ENCODE measurements at regions not wholly inside any gene's neighbourhood (a gene's known extent, or its start where the extent isn't known, plus 50 kb on each side); places are given as distances from the start of the nearest gene placed in this dataset.

- 65 to 79% (median 76%) methylated on average over 3 of the region's 3 CpGs for WGBS, 4 donors
- no peak for ATAC-seq
- DNase-seq: no peak
- H3K4me3 ChIP-seq: no peak overlapping the region
- no peaks in the 10 kb centered on the region for H3K9me3 ChIP-seq
- intact Hi-C loops (cut with DNase I): no loop called here
- H3K36me3 ChIP-seq: no peaks in the 10 kb centered on the region
- no peak overlapping the region for H3K27ac ChIP-seq
- H3K4me1 ChIP-seq: no peaks in the 10 kb centered on the region
- no peak for TF ChIP-seq POLR2A (IDR thresholded peaks at IDR 0.05)
- TF ChIP-seq, protein P1, sequence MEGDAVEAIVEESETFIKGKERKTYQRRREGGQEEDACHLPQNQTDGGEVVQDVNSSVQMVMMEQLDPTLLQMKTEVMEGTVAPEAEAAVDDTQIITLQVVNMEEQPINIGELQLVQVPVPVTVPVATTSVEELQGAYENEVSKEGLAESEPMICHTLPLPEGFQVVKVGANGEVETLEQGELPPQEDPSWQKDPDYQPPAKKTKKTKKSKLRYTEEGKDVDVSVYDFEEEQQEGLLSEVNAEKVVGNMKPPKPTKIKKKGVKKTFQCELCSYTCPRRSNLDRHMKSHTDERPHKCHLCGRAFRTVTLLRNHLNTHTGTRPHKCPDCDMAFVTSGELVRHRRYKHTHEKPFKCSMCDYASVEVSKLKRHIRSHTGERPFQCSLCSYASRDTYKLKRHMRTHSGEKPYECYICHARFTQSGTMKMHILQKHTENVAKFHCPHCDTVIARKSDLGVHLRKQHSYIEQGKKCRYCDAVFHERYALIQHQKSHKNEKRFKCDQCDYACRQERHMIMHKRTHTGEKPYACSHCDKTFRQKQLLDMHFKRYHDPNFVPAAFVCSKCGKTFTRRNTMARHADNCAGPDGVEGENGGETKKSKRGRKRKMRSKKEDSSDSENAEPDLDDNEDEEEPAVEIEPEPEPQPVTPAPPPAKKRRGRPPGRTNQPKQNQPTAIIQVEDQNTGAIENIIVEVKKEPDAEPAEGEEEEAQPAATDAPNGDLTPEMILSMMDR (IDR thresholded peaks at IDR 0.05): no peak
- no peaks in the 10 kb centered on the region for H3K27me3 ChIP-seq
These were observed 786.8 kb downstream of the FAM181B start for GRCh38 chr11:81946831-81947230.

DNA sequence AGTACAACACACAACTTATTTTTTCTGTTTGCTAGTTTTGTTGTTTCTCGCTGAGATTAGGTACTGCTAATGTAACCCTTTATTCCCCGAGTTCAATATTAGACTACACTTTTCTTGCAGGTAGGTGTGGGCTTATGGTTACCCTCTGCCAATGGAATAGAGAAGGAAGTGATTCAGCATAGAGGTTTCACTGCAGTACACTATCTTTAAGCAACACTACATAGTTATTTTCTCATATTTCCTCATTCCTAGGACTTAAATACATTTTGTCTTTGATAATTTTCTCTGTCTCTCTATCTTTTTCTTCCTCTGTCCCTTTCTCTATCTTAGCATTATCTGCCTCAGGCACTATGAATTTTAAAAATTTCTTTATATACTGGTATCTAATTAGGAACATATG lies 791.0 kb downstream of the FAM181B start:
- Histone ChIP-seq H3K4me3 (no peak overlapping the region), H3K4me1 (no peaks in the 10 kb centered on the region), H3K27me3 (no peaks in the 10 kb centered on the region), H3K9me3 (peaks cover 0 to 8% (median 0%) of the 10 kb centered on the region in 12 donors), H3K36me3 (no peaks in the 10 kb centered on the region), H3K27ac (no peak overlapping the region)
- no peak for DNase-seq
- TF ChIP-seq, protein P1 (IDR thresholded peaks at IDR 0.05): no peak
- no peak for TF ChIP-seq POLR2A (IDR thresholded peaks at IDR 0.05)
- ATAC-seq: no peak
- intact Hi-C loops (cut with DNase I): no loop called here
- WGBS, 4 donors: 64 to 72% (median 65%) methylated on average over 2 of the region's 2 CpGs

GRCh38 chr11:81941998-81942397 lies 791.7 kb downstream of the FAM181B start:
- 83 to 90% (median 90%) methylated on average over 2 of the region's 2 CpGs for WGBS, 4 donors
- H3K4me1 ChIP-seq: no peaks in the 10 kb centered on the region
- TF ChIP-seq, protein P1 (IDR thresholded peaks at IDR 0.05): no peak
- TF ChIP-seq POLR2A (IDR thresholded peaks at IDR 0.05): no peak
- H3K9me3 ChIP-seq: peaks cover 0 to 8% (median 0%) of the 10 kb centered on the region in 12 donors
- no peak overlapping the region for H3K27ac ChIP-seq
- intact Hi-C loops (cut with DNase I): no loop called here
- H3K4me3 ChIP-seq: no peak overlapping the region
- no peak for ATAC-seq
- no peaks in the 10 kb centered on the region for H3K27me3 ChIP-seq
- H3K36me3 ChIP-seq: no peaks in the 10 kb centered on the region
- DNase-seq: no peak

DNA sequence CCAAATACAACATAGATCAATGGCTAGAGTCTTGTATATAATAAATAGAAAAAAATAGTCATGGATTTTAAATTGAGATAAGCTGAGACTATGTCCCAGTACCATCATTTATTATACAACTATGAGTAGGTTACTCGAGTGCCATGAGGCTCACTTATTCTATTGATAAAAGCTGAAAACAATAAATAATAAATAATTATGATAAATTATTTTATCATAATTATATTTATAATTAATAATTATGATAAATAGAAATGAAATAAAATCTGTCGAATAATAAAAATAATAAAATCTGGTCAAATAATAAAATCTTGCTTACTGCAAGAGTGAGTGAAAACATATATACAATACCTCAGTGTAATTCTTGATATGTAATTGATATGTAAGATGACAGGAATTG lies 801.4 kb downstream of the FAM181B start:
- WGBS, 4 donors: 89 to 96% (median 91%) methylated on average over 2 of the region's 2 CpGs
- ATAC-seq: no peak
- intact Hi-C loops (cut with DNase I): no loop called here
- TF ChIP-seq, protein P1 (IDR thresholded peaks at IDR 0.05): no peak
- no peak for TF ChIP-seq POLR2A (IDR thresholded peaks at IDR 0.05)
- no peaks in the 10 kb centered on the region for H3K9me3 ChIP-seq
- DNase-seq: no peak
- no peak overlapping the region for H3K4me3 ChIP-seq
- no peaks in the 10 kb centered on the region for H3K27me3 ChIP-seq
- H3K4me1 ChIP-seq: no peaks in the 10 kb centered on the region
- H3K36me3 ChIP-seq: no peaks in the 10 kb centered on the region
- no peak overlapping the region for H3K27ac ChIP-seq

Data from heart left ventricle (tissue), 16 donors.